GM12892 (cell line): ENCODE measurements at regions not wholly inside any gene's neighbourhood (a gene's known extent, or its start where the extent isn't known, plus 50 kb on each side); places are given as distances from the start of the nearest gene placed in this dataset.
"Not testable (repeated sequence)": the region's sequence is repeated elsewhere in the genome, so short reads cannot be mapped to it uniquely, and the experiment has no call there.

Source experiments
- DNase-seq: peaks from one replicate; pipeline ENCODE4 v3.0.0; 2011; ENCODE audit not compliant: insufficient read length
- FAIRE-seq: peaks from 2 replicates; lab custom pipeline; 2011; peaks lifted over from hg19 to GRCh38; lab: Jason Lieb, UNC
- POLR2A ChIP-seq: IDR thresholded peaks from 2 replicates; pipeline ENCODE4 v1.6.1; 2011; ENCODE audit warnings: low read depth, low read length, control low read depth
- POLR2AphosphoS5 ChIP-seq: IDR thresholded peaks from 2 replicates; pipeline ENCODE4 v1.6.1; 2011; ENCODE audit warnings: low read depth, low read length, control low read depth
- TAF1 ChIP-seq: IDR thresholded peaks from 2 replicates; pipeline ENCODE4 v1.6.1; 2011; ENCODE audit warnings: low read depth, mild to moderate bottlenecking, control low read depth, low read length, borderline replicate concordance

GRCh38 chr14:38973083-38973700 is 129.8 kb downstream of the SEC23A start:
- TF ChIP-seq POLR2AphosphoS5 (no peak), POLR2A (no peak), TAF1 (no peak)
- DNase-seq (no peak), FAIRE-seq (no peak)

- no peak for TF ChIP-seq POLR2AphosphoS5
- DNase-seq: no peak
- no peak for FAIRE-seq
Measured at GRCh38 chr14:38972511-38972910, 130.5 kb downstream of the SEC23A start.

GRCh38 chr14:38971258-38971921 is 131.6 kb downstream of the SEC23A start:
- FAIRE-seq (no peak), DNase-seq (no peak)
- no peak for TF ChIP-seq TAF1

- no peak for FAIRE-seq
- no peak for DNase-seq
- no peak for TF ChIP-seq POLR2AphosphoS5
- no peak for TF ChIP-seq POLR2A
- TF ChIP-seq TAF1: no peak
Measured at GRCh38 chr14:38964630-38965029, 138.4 kb downstream of the SEC23A start.

GRCh38 chr14:38960946-38961531 is 142.0 kb downstream of the SEC23A start:
- no peak for FAIRE-seq
- TF ChIP-seq POLR2AphosphoS5: no peak
- no peak for DNase-seq

GRCh38 chr14:38959021-38959420 is 144.0 kb downstream of the SEC23A start:
- DNase-seq (no peak), FAIRE-seq (no peak)
- TF ChIP-seq POLR2AphosphoS5: no peak
- TF ChIP-seq TAF1: no peak
- TF ChIP-seq POLR2A: no peak

- no peak for DNase-seq
- no peak for TF ChIP-seq TAF1
- no peak for TF ChIP-seq POLR2AphosphoS5
- no peak for TF ChIP-seq POLR2A
- FAIRE-seq: no peak
Measured at GRCh38 chr14:38958589-38958988, 144.4 kb downstream of the SEC23A start.

- DNase-seq (no peak), FAIRE-seq (no peak)
- no peak for TF ChIP-seq TAF1
- no peak for TF ChIP-seq POLR2AphosphoS5
- TF ChIP-seq POLR2A: no peak
Measured at GRCh38 chr14:38951451-38951850, 151.6 kb downstream of the SEC23A start.

- DNase-seq (no peak), FAIRE-seq (no peak)
- no peak for TF ChIP-seq TAF1
- no peak for TF ChIP-seq POLR2A
- no peak for TF ChIP-seq POLR2AphosphoS5
Measured at GRCh38 chr14:38950676-38951075, 152.4 kb downstream of the SEC23A start.

- TF ChIP-seq POLR2AphosphoS5 (no peak), TAF1 (no peak), POLR2A (no peak)
- DNase-seq (no peak), FAIRE-seq (no peak)
Measured at GRCh38 chr14:38948576-38948975, 154.5 kb downstream of the SEC23A start.

GRCh38 chr14:38948171-38948570 is 154.9 kb downstream of the SEC23A start:
- DNase-seq (no peak), FAIRE-seq (no peak)
- TF ChIP-seq POLR2A: no peak

- FAIRE-seq (no peak), DNase-seq (no peak)
- TF ChIP-seq POLR2A: no peak
- no peak for TF ChIP-seq POLR2AphosphoS5
- no peak for TF ChIP-seq TAF1
Measured at GRCh38 chr14:38947343-38947742, 155.7 kb downstream of the SEC23A start.

GRCh38 chr14:38944691-38945090 is 158.3 kb downstream of the SEC23A start:
- no peak for DNase-seq
- FAIRE-seq: no peak
- TF ChIP-seq TAF1: no peak
- TF ChIP-seq POLR2A: no peak
- TF ChIP-seq POLR2AphosphoS5: no peak

GRCh38 chr14:38941488-38941887 is 161.5 kb downstream of the SEC23A start:
- no peak for FAIRE-seq
- DNase-seq: no peak
- no peak for TF ChIP-seq TAF1
- no peak for TF ChIP-seq POLR2A
- no peak for TF ChIP-seq POLR2AphosphoS5

- DNase-seq, FAIRE-seq: not testable (repeated sequence)
Measured at GRCh38 chr14:38932653-38933000, 170.4 kb downstream of the SEC23A start.
